ENCODE measurements at regions not wholly inside any gene's neighbourhood (a gene's known extent, or its start where the extent isn't known, plus 50 kb on each side); places are given as distances from the start of the nearest gene placed in this dataset.

DNA sequence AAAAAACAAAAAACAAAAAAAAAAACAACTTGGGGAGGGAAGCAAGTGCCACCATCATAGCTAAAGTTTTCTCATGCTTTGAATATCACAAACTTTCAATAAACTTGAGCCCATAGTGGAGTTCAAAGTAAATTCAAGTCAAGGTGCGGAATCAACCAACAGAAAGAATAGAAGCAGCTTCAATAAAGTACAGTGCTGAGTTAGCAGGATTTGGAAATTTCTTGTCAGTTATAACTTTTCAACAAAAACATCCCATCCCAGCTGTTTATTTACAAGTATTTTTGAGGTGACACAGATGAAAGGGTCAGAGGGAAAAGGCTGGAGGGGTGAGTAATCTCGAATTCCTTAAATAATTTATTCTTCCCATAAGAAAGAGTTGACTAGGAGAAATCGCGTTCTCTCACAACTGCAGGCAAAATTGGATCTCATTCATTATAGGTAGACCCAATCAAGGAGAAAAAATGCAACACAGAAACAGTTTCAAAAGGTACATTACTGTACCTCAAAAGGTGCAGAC, 477.4 kb upstream of the RASGRP1 start:
- DNase-seq, result no peak

DNA sequence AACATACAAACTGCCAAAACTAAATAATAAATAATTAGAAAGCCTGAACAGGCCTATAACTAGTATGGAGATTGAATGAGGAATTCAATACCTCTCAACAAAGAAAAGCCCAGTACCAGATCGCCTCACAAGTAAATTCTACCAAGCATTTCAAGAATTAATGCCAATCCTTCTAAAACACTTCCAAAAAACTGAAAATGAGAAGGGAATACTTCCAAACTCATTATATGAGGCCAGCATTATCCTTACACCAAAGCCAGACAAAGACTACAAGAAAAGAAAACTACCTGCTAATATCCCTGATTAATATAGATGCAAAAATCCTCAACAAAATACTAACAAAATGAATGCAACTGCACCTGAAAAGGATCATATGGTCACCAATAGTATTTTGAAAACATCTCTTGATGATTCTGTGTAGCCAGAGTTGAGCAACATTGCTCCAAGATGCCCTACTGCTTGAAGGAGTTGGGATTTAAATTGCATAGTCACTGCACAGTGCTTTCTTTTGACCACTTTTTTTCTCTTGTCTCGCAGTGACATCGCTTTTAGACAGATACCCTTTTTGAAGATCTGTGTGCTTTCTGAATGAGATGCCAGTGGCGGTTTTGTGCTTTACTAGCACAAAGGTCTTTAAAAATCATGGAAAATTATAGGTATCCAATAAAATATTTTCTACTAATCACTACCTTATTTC, 487.2 kb upstream of the RASGRP1 start:
- DNase-seq, result no peak

DNA sequence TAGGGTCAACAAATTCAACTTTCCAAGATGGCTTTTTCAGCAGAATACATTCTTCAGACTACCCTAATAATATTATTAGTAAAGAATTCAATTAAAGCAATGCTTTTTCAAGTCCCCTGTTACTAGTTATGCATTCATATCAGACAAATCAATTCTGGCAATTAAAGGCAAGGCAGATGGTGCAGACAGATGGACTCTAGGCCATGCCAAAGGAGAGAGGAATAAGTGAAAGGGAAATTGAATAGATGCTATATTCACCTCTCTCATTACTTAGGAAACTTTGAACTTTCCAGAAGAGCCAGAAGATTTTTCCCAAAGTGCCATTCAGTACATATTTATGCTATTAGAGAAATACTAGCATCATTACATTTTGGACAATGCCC, 487.7 kb upstream of the RASGRP1 start:
- no peak for DNase-seq

DNA sequence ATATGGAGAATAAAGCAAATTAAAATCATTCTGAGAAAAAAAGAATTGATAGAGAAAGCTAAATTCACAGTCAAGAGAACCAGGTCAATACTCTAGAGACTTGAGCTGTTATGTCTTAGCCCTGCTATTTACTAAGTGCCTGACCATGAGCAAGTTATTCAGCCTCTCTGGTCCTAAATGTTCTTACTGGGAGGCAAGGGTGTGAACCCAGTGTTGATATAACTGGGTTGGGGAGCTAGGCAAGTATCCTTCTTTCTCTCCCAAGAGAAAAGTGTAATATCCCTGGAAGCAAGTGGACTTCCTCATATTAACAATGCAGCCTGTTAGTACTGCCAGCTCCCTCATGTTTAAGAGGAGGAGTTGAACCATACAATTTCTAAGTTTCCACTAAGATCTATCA, 488.9 kb upstream of the RASGRP1 start:
- DNase-seq, result no peak

DNA sequence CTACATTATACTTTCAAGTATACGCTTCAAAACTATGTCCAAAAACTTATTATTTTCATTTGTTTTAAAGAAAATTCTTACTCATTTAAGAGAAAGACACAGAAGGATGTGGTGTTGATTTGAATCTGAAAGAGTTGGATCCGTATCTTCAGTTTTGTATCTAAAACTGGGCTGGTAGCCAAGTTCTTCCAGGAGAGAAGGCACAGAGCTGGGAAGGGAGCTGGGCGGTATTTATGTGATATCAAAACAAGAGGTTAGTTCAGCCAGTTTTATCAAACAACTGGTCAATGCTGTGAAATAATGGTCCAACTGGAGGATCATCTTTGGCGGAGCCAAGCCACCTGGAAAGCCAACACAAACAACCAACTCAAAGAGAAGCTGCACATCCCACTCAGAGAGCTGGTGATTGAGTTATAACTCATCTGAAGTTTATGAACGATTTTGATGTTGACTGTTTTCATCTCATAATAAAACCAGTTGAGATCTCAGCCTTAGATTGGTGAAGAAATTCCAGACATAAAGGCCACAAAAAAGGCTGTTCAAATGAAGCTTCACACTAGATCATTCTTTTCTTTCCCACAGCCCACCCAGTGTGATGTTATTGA, 489.6 kb upstream of the RASGRP1 start:
- no peak for DNase-seq

DNA sequence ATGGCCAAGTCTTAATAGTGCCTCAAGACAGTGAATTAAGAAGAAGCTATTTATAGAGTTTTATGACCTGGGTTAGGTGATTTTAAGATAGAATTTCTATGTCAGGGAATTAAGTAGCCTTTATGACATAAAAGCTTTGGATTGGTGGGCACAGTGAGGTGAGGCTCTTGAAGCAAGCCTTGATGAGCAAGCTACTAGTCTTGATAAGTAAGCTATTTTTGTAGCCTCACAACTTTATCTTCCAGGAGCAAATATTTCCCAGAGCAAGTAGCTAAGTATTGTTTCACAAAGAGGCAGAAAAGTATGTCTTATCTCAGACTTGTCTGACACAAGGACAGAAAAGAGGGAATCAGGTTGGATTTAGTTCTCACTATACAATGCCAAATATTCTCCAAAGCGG, 491.7 kb upstream of the RASGRP1 start:
- no peak for DNase-seq

DNA sequence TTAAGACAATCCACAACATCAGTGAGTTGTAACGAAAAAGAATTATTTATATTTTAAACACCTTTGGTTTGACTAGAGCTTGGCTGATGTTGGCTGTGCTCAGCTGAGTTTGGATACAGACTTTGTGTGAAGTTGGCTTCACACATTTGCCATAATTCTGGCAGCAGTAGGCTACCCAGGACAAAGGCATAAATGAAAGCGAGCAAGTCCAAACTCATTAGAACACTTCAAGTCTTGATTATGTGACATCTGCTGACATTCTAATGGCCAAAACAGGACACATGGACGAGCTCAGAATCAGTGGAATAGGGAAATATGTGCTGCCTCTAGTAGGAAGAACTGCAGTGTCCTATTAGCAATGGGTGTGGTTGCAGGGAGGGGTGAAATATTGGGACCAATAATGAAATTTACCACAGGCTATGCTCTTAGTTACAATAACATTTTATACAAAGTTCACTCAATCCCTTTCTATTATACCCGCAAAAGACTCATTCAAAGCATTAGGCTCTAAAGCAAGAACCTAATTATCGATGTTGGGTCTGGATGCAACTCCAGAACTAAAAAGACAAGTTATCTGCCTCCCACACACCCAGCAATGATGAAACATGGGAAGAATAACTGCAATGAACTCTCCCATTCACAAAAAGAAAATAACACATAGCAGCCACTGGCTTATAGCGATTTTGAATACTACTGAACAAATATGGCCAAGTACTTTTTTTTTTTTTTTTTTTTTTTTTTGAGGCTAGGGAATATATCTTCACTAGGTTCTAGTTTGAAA, 493.9 kb upstream of the RASGRP1 start:
- DNase-seq, result no peak

DNA sequence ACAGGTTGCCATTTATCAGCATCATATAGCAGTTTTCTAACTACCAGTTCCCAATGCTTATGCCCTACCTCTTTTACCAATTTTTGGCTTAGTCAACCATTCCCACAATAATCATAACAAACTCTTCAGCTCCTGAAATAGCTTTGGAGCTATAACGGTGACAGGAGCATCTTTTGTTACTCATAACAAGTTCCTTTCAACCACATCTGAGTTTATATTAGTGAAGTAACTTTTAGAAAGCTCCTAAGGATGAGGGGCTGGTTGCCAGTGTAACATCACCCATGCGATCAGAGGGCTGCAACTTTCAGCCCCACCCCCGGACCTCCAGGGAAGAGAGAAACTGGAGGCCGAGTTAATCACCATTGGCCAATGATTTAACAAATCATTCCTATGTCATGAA, 495.3 kb upstream of the RASGRP1 start:
- DNase-seq, result no peak

DNA sequence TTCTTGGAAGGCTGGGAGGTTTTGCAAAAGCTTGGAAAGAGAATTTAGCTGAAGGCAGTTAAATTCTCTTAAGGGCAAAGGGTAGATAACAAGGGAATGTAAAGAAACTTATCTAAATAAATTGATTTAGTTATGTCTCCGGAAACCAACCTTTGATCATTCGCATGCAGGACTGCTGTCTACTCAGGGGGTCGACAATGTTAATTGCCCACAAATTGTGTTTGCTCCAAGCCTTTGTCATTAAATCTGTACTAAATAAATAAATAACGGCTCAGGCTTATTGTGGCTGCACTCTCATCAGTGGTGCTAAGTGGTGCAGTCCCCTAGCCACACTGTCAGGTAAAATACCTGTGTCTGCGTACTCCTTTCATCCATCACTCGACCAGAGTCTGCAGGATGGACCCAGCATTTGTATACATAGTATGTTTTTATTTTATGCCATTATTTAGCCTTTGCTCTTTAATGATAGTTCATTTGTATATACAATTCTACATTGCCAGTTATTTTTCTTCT, 497.4 kb upstream of the RASGRP1 start:
- DNase-seq, result no peak

DNA sequence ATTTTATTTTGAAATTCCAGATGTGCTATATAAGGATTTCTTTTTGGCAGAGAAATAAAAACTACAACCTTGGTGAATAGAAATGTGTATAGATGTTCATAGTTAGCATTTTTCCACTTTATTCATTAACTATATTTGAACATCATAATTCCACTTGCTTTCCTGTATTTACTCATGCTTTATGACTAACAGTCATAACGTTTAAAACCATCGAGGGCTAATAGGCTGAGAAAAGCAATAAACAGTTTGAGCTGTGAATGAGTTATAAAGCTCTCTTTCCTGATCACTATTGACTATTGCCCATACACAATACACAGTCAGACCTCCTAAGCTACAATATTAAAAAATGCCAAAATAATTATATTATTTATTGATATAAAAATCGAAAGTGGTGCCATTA, 502.1 kb upstream of the RASGRP1 start:
- DNase-seq, result no peak

DNA sequence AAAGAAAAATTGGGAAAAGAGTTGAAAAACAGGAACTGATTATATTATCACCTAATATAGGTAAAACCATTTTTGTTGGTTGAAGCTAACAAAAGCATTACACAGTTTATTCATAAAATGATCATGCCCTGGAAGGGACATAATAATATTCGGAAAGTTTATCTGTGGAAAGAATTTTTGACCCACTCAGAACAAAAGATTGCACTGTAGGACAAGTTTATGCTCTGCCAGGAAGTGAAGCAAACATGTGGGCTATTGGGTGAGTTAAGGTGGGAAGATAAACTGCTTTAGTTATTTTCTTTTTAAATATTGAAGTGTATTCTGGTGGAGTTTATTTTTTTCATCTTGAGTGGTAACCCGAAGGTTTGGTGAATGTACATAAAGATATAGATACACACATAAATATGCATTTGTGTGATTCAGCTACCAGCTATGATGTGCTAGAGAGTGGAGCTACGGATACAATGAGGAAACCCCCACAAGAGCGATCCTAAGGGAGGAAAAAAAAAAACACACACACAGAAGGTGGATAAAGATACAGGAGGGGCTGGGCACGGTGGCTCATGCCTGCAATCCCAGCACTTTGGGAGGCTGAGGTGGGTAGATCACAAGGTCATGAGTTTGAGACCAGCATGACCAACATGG, 506.4 kb upstream of the THBS1 start:
- no peak for DNase-seq

DNA sequence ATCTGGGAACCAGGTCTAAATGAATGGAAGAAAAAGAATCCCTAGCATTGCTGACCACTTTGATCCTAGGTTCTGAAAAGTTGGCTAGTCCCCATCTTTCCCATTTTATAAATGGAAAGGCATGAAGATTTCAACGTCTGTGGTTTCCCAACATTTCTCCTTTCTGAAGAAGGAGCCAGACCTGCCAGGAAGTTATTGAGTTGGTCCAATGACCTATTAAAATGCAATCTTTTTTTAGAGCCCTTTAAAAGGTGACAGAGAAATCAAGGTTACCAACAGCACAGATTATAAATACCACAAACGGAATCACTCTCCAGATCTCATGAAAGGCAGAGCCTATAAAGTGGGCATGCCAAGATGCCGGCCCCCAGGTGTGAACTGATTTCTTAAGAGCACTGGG, 505.6 kb upstream of the THBS1 start:
- DNase-seq, result no peak

DNA sequence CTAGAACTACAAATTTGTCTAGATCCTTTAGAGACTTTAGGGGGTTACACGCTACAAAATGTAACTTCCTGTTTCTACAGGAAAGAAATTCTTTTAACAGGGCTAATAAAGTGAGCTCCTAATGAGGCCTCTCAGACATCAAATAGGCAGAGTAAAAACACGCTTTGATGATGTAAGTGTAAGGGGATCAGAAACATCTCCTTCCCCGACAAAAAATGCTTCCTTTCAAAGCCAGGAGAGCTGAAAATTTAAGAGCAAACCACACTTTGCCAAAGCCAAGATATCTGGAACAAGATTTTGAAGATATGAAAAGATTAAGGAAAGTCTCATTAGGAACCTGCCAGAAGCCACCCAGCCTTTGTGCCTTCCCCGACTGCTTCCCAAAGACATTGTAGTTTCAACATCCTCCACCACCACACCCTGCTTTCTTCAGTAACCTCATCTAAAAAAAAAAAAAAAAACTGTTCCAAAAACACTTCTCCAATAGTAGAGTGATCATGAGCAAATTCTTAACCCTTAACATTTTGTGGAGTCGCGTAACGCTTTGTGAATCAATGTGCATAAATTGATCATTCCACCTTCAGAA, 505.0 kb upstream of the THBS1 start:
- DNase-seq, result no peak

DNA sequence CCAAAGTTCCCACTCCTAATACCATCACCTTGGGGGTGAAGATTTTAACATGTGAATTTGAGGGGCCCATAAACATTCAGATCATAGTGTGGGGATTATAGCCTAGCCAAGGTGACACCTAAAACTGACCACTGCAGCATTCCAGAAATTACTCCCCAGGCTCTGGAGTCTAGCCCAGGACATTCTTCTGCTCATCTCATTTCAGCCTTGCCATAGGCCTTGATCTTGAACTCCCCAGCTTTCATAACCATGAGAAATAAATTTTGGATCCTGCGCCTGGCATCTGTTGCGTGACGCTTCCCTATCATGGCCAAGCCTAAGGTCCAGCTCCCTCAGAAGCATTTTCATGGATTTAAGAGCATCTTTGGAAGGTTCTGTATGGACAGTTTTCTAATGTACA, 502.9 kb upstream of the THBS1 start:
- no peak for DNase-seq

DNA sequence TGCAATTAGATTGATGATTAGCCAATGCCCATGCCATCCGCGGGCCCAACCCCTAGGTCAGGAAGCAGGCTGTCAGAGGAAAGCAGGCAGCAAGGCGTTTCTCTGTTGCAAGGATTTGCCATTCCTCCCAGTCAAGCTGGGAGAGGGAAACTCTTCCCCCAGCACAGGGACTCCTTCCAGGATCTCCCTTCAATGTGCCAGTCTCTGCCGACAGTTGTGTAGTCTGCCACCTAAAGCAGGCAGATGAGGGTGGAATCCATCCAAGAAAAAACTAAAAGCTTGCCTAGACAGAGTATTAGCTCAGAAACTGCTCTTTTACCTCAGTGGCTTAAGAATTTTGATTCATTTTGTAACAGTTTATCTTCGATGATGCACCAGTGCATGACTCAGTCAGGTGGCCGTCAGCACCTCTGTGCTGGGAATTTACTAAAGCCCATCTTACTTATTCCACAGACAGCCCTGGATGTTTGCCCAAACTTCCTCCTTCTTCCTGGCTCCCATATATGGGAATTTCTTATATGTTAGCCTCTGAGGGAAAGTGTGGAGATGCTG, 501.5 kb upstream of the THBS1 start:
- no peak for DNase-seq

DNA sequence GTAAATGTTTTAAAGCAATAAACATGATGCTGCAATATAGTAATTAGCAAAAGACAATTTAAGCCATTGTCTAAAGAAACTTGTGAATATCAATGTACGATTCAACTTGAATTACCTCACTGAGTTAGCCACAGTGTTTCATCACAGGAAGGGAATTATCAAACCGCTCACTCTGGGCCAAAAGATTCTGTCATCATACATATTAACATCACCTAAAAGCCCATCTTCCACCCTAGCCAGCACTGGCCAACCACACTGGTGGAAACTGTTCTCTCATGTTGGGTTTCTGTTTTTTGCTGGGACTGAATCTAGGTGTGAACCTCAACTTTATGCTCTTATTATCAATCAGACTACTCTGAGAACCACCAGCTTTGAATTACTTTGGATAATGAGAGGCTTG, 497.7 kb upstream of the THBS1 start:
- peak; percentile 23 for DNase-seq

DNA sequence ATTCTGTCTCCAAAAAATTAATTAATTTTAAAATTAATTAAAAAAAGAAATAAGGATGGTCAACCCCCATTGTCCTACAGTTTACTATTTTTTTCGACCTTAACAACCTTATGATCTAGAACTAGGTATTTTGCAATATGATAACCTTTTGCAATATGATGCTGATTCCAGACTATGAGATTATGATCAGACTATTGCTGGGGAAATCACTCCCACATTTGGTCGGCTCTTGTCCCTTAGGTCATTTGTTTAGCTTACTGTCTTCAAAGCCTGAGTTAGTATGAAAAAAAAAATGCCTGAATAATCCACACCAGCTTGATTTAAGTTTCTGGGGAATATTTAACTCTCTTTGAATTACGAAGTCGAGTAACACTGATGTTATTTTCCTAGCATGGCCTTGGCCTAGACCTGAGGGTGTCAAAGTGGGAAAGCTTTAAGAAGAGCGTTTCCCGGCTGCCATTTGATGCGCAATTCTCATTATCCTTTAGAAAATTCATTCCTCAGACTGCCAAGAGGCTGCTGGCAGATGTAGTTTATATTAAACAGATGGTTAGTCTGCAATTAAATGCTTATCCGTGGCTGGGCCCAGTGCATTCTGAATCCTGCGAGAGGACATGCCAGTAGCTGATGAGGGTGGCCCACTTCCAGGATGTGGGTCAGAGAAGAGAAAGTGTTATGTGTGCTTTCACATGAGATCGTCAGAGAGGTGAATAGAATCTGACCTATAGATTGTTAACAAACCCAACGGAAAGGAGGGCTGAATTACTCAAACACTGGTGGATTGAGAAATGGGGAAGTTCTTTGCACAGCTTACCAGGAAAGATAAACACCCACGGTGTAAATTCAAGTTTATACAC, 496.0 kb upstream of the THBS1 start:
- DNase-seq, result peak; percentile 22

DNA sequence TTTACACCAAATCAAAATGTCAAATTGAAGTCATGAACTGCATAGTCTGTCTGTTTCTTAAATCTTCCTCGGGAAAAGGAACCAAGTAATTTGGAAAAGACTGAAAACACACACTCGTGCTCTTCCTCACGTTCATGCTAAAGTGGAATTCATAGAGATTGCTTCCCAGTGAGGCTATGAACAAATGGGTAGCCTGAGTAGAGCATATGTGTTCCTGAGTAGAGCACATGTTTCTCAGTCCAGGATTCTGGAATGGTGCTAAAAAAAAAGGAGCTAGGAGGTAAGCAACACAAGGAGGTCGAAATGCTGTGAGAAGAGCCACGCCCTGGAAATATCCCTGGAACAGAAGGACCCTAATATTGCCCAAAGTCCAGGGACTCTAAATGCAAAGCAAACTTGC, 494.2 kb upstream of the THBS1 start:
- no peak for DNase-seq

DNA sequence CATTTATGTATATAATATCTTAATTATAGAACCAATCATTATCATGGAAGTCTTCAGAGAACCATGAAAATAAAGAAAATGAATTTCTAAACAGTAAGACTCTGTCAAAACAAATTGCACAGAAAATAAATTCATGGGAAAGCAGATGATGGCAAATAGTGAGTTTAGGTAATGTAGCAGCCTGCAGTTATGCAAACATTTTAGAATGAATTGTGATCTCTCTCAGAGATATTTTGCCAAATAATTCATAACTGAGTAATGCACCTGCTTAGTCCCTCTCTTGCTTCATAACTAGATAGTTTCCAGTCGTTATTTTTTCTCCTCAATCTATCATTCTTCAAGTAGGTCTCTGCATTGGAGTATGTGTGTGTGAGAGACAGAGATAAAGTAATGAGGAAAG, 492.7 kb upstream of the THBS1 start:
- DNase-seq, result no peak

DNA sequence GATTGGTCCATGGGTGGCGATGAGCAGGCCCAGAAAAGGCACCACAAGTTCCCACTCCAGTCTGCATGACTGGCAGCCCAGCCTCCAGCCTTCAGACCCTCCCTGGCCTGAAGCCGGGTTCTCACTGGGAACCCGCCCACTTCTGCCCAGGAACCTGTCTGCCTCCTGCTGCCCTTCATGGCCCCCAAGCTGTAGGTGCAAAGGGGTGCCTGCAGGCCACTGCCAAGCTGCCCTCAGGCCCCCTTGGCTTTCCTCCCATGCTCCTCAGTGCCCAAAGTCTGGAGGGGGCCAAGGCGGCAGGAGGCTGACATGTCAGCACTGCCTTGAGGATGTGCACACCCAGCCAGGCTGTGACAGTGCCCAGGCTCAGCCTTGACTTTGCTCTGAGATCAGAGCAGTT, 488.5 kb upstream of the THBS1 start:
- DNase-seq, result no peak

DNA sequence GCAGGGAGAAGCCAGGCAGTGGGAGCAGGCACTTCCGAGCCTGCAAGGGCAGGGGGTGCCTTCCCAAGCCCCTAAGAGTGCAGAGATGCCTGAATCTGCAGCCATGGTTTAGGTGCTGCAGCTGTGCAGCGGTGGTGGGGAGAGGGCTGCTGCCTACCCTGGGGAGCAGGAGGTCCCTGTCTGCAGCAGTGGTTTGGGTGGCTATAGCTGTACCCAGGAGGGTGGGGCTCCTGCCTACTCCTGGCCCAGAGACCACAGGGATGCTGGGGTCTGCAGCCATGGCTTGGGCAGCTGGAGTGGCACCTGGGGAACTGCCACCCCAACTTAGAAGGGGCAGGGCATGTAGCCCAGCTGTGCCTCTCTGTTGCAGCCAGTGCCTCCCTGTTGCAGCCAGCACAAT, 488.1 kb upstream of the THBS1 start:
- no peak for DNase-seq

DNA sequence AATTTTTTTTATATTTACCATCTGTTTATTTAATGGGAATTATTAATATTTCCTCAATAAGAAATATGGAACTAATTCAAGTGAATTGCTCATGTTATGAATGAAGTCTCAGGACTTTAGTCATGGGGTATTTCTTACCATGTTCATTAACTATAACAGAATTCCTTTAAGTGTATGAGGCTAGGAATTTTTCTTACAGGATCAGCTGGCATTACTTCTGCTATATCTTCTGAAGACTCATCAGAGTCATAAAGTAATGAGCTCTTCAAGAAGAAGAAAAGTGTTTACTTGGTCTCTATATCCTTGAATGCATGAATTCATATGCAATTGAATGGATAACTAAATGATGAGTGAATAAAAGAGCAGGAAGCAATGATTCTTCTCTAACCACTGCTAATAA, 486.8 kb upstream of the THBS1 start:
- no peak for DNase-seq

Measured in NK-92 treated with Interleukin-12 subunit alpha and Interleukin-12 subunit beta, amount 100 ng/mL, for 24 hours (cell line).